ENCODE measurements at regions not wholly inside any gene's neighbourhood (a gene's known extent, or its start where the extent isn't known, plus 50 kb on each side); places are given as distances from the start of the nearest gene placed in this dataset.

- TF ChIP-seq ZNF347 (CRISPR knock-in tag; IDR thresholded peaks at IDR 0.05; ENCODE audit: low read depth) (no peak), TCF7L2 (IDR thresholded peaks at IDR 0.05; ENCODE audit: low read depth, low read length) (no peak), MTA3 (IDR thresholded peaks at IDR 0.05; ENCODE audit: borderline replicate concordance) (no peak), ZFPM2 (CRISPR knock-in tag; IDR thresholded peaks at IDR 0.05) (no peak), ZNF3 (CRISPR knock-in tag; IDR thresholded peaks at IDR 0.05) (no peak), BRF2 (IDR thresholded peaks at IDR 0.05; ENCODE audit: borderline replicate concordance, insufficient read depth, insufficient read length) (no peak), TGIF2 (CRISPR knock-in tag; IDR thresholded peaks at IDR 0.05) (no peak), ZNF785 (CRISPR knock-in tag; IDR thresholded peaks at IDR 0.05) (no peak), CHCHD3 (CRISPR knock-in tag; IDR thresholded peaks at IDR 0.05) (no peak), BACH1 (tag; IDR thresholded peaks at IDR 0.05) (no peak), STAT6 (CRISPR knock-in tag; IDR thresholded peaks at IDR 0.05) (no peak), XRCC4 (IDR thresholded peaks at IDR 0.05; ENCODE audit: extremely low read depth, insufficient read depth, insufficient read length) (no peak), TEAD2 (tag; IDR thresholded peaks at IDR 0.05) (no peak), TEAD1 (CRISPR knock-in tag; IDR thresholded peaks at IDR 0.05) (no peak), CCNT2 (IDR thresholded peaks at IDR 0.05; ENCODE audit: borderline replicate concordance, extremely low read depth, insufficient read length, low read depth, low read length) (no peak), KHSRP (IDR thresholded peaks at IDR 0.05) (no peak), TAF9B (IDR thresholded peaks at IDR 0.05; ENCODE audit: partially characterized antibody) (no peak)
- Histone ChIP-seq H3K4me2 (ENCODE audit: insufficient read depth, low read length) (no peak overlapping the region), H2AFZ (ENCODE audit: low read depth, low read length) (no peak overlapping the region), H3K36me3 (ENCODE audit: control insufficient read depth, insufficient read depth, low read length) (no peaks in the 10 kb centered on the region), H3K9ac (ENCODE audit: insufficient read depth in 1 of 2, low read depth in 2 of 2, low read length in 2 of 2) (no peak overlapping the region), H3K4me1 (replicated peaks in 1 of 2; ENCODE audit: control insufficient read depth in 2 of 2, insufficient read depth in 2 of 2, low read length in 2 of 2) (no peaks in the 10 kb centered on the region), H4K20me1 (replicated peaks; ENCODE audit: control insufficient read depth, insufficient read depth, low read length) (no peaks in the 10 kb centered on the region), H3K27me3 (ENCODE audit: control insufficient read depth in 2 of 2, insufficient read depth in 2 of 2, low read length in 2 of 2) (no peaks in the 10 kb centered on the region; a peak in 1 of 5 replicates), H3K79me2 (ENCODE audit: control insufficient read depth, insufficient read depth, low read length) (no peaks in the 10 kb centered on the region), H3K27ac (ENCODE audit: extremely low read depth, low read depth, low read length) (no peak overlapping the region), H3K9me3 (replicated peaks; ENCODE audit: control insufficient read depth, insufficient read depth, low read depth, low read length) (no peaks in the 10 kb centered on the region), H3K4me3 (no peak overlapping the region), H3K9me1 (ENCODE audit: control insufficient read depth, insufficient read depth, low read length) (no peaks in the 10 kb centered on the region)
- no TSS peak for BruUV-seq (replicated peaks)
- in situ Hi-C loops (cut with MboI) (no loop called here), intact Hi-C loops (cut with micrococcal nuclease) (no loop called here)
- FAIRE-seq (no peak), ATAC-seq (no peak), DNase-seq (ENCODE audit: extremely low read depth in 1 of 4, low spot score in 3 of 4) (no peak)
- ChIA-PET CTCF (ENCODE audit: low intra/inter-chr PET ratio) (no interaction called here), POLR2A (no interaction called here)
- 0% methylated on average over 1 of the region's 1 CpG for WGBS (ENCODE audit: insufficient coverage, low coverage, missing lambda C conversion rate)
These were observed 76.5 kb upstream of the TCF7L2 start for GRCh38 chr10:112873541-112873940.

Data from K562 (cell line).